ENCODE measurements at regions not wholly inside any gene's neighbourhood (a gene's known extent, or its start where the extent isn't known, plus 50 kb on each side); places are given as distances from the start of the nearest gene placed in this dataset.

GRCh38 chr11:90874281-90874680 lies 651.4 kb upstream of the CHORDC1 start:
- no peak for TF ChIP-seq CTCF (IDR thresholded peaks at IDR 0.05)
- intact Hi-C loops (cut with DNase I) = no loop called here

GRCh38 chr11:90867416-90867815 lies 644.6 kb upstream of the CHORDC1 start:
- H3K27ac ChIP-seq = no peak overlapping the region
- no peaks in the 10 kb centered on the region for H3K27me3 ChIP-seq
- H3K9ac ChIP-seq (ENCODE audit: low read depth in 2 of 2, low read length in 2 of 2) = no peak overlapping the region
- no peak overlapping the region for H3K4me3 ChIP-seq
- no peaks in the 10 kb centered on the region for H3K9me3 ChIP-seq
- intact Hi-C loops (cut with DNase I) = no loop called here
- H3K36me3 ChIP-seq = no peaks in the 10 kb centered on the region
- H3K4me1 ChIP-seq = no peaks in the 10 kb centered on the region
- TF ChIP-seq CTCF (IDR thresholded peaks at IDR 0.05) = no peak
- DNase-seq = no peak

More at GRCh38 chr11:90874281-90874680, 651.4 kb upstream of the CHORDC1 start:
- H3K9me3 ChIP-seq = peaks cover 4% of the 10 kb centered on the region
- H3K9ac ChIP-seq (ENCODE audit: low read depth in 2 of 2, low read length in 2 of 2) = no peak overlapping the region
- no peak overlapping the region for H3K27ac ChIP-seq
- H3K4me1 ChIP-seq = no peaks in the 10 kb centered on the region
- H3K27me3 ChIP-seq = no peaks in the 10 kb centered on the region
- DNase-seq = no peak
- no peak overlapping the region for H3K4me3 ChIP-seq
- H3K36me3 ChIP-seq = no peaks in the 10 kb centered on the region

- no peak overlapping the region for H3K9ac ChIP-seq (ENCODE audit: low read depth in 2 of 2, low read length in 2 of 2)
- no peaks in the 10 kb centered on the region for H3K27me3 ChIP-seq
- H3K4me1 ChIP-seq = no peaks in the 10 kb centered on the region
- no peak overlapping the region for H3K27ac ChIP-seq
- intact Hi-C loops (cut with DNase I) = no loop called here
- DNase-seq = no peak
- H3K4me3 ChIP-seq = no peak overlapping the region
- H3K36me3 ChIP-seq = no peaks in the 10 kb centered on the region
- no peak for TF ChIP-seq CTCF (IDR thresholded peaks at IDR 0.05)
- no peaks in the 10 kb centered on the region for H3K9me3 ChIP-seq
These were observed 633.9 kb upstream of the CHORDC1 start for GRCh38 chr11:90856790-90857189.

- H3K27me3 ChIP-seq = no peaks in the 10 kb centered on the region
- intact Hi-C loops (cut with DNase I) = no loop called here
- no peak for DNase-seq
- H3K4me3 ChIP-seq = no peak overlapping the region
- no peak overlapping the region for H3K9ac ChIP-seq (ENCODE audit: low read depth in 2 of 2, low read length in 2 of 2)
- TF ChIP-seq CTCF (IDR thresholded peaks at IDR 0.05) = no peak
- H3K27ac ChIP-seq = no peak overlapping the region
- H3K36me3 ChIP-seq = no peaks in the 10 kb centered on the region
- H3K4me1 ChIP-seq = no peaks in the 10 kb centered on the region
- no peaks in the 10 kb centered on the region for H3K9me3 ChIP-seq
These were observed 632.7 kb upstream of the CHORDC1 start for GRCh38 chr11:90855531-90855930.

- H3K4me3 ChIP-seq = no peak overlapping the region
- H3K27ac ChIP-seq = no peak overlapping the region
- H3K36me3 ChIP-seq = no peaks in the 10 kb centered on the region
- no peak overlapping the region for H3K9ac ChIP-seq (ENCODE audit: low read depth in 2 of 2, low read length in 2 of 2)
- intact Hi-C loops (cut with DNase I) = no loop called here
- no peaks in the 10 kb centered on the region for H3K9me3 ChIP-seq
- no peaks in the 10 kb centered on the region for H3K4me1 ChIP-seq
- no peaks in the 10 kb centered on the region for H3K27me3 ChIP-seq
- no peak for TF ChIP-seq CTCF (IDR thresholded peaks at IDR 0.05)
- no peak for DNase-seq
These were observed 628.3 kb upstream of the CHORDC1 start for GRCh38 chr11:90851196-90851595.

- Histone ChIP-seq H3K4me3 (no peak overlapping the region), H3K36me3 (no peaks in the 10 kb centered on the region), H3K4me1 (no peaks in the 10 kb centered on the region), H3K9me3 (no peaks in the 10 kb centered on the region), H3K9ac (ENCODE audit: low read depth in 2 of 2, low read length in 2 of 2) (no peak overlapping the region), H3K27ac (no peak overlapping the region), H3K27me3 (no peaks in the 10 kb centered on the region)
- no peak for DNase-seq
- TF ChIP-seq CTCF (IDR thresholded peaks at IDR 0.05) = no peak
- intact Hi-C loops (cut with DNase I) = no loop called here
These were observed 626.5 kb upstream of the CHORDC1 start for GRCh38 chr11:90849312-90849711.
